ENCODE measurements at regions not wholly inside any gene's neighbourhood (a gene's known extent, or its start where the extent isn't known, plus 50 kb on each side); places are given as distances from the start of the nearest gene placed in this dataset.
"Not testable (repeated sequence)": the region's sequence is repeated elsewhere in the genome, so short reads cannot be mapped to it uniquely, and the experiment has no call there.

DNA sequence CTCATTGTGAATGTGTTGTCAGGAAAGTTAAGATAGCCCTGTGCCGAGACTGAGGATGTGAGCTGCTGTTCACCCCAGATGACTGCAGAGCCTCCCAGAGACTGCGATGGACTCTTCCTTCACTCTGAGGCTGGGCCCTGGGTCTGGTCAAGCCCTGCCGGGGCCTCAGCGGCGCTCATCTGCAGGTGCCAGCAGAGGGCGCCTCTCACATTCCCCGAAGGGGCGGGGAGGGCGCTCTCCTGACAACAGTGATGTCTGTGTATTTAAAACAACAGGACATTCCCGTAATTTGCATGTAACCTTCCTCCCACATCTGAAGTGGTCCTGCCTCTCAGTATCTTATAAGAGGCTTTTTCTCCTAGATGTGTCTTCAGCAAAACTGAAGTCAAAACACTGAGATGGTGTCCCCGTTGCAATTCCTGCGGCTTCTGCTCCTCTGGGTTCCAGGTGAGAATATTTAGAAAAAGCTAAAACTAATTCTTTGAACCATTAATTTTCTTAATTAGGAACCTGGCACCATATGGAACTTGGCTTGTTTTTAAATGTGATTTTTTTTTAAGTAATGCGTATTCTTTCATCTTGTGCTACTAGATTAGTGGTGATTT lies 1377.9 kb downstream of the RPIA start:
- TF ChIP-seq, protein P1, sequence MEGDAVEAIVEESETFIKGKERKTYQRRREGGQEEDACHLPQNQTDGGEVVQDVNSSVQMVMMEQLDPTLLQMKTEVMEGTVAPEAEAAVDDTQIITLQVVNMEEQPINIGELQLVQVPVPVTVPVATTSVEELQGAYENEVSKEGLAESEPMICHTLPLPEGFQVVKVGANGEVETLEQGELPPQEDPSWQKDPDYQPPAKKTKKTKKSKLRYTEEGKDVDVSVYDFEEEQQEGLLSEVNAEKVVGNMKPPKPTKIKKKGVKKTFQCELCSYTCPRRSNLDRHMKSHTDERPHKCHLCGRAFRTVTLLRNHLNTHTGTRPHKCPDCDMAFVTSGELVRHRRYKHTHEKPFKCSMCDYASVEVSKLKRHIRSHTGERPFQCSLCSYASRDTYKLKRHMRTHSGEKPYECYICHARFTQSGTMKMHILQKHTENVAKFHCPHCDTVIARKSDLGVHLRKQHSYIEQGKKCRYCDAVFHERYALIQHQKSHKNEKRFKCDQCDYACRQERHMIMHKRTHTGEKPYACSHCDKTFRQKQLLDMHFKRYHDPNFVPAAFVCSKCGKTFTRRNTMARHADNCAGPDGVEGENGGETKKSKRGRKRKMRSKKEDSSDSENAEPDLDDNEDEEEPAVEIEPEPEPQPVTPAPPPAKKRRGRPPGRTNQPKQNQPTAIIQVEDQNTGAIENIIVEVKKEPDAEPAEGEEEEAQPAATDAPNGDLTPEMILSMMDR (conservative IDR thresholded peaks at IDR 0.05; ENCODE audit: low read depth, low read length): peak; percentile 50
- H3K4me3 ChIP-seq (ENCODE audit: low read length): no peak overlapping the region
- no peak for DNase-seq (ENCODE audit: low read depth)

DNA sequence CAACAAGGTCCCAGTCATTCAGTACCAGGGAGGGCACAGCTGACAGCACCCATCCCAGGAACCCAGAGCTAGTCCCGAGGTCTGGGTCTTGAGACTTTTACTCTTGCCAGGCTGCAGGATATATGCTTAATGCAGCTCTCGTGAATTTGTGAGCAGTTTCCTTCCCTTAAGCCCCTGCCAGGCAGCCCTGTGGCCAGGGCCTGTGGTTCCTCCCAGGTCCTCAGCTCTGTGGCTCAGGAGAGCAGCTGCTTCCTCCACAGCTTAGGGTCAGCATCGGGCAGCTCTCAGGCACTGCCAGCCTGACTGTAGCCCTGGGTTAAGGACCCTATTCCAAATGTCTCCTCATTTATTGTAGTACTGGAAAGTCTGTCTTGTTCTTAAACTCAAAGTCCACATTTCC lies 1384.8 kb downstream of the RPIA start:
- TF ChIP-seq, protein P1 (conservative IDR thresholded peaks at IDR 0.05; ENCODE audit: low read depth, low read length): no peak
- no peak overlapping the region for H3K4me3 ChIP-seq (ENCODE audit: low read length)
- DNase-seq (ENCODE audit: low read depth): no peak

DNA sequence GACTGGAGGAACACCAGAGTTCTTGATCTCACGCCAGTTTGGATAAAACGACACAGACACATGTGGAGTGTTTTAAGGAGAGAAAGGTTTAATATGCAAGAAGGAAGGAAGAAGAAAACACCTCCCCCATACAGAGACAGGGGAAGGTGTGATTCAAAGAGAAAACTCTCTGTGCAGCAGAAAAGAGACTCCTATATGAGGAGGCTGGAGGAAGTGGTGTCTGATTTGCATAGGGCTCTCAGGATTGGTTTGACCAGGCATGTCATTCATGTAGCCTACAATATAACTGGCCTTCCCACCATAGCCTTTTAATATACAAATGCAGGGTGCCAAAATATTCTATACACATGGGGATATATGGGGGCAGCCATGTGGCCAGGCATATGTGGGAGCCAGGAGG lies 1386.5 kb downstream of the RPIA start:
- TF ChIP-seq, protein P1 (conservative IDR thresholded peaks at IDR 0.05; ENCODE audit: low read depth, low read length): no peak
- no peak for DNase-seq (ENCODE audit: low read depth)
- no peak overlapping the region for H3K4me3 ChIP-seq (ENCODE audit: low read length)

DNA sequence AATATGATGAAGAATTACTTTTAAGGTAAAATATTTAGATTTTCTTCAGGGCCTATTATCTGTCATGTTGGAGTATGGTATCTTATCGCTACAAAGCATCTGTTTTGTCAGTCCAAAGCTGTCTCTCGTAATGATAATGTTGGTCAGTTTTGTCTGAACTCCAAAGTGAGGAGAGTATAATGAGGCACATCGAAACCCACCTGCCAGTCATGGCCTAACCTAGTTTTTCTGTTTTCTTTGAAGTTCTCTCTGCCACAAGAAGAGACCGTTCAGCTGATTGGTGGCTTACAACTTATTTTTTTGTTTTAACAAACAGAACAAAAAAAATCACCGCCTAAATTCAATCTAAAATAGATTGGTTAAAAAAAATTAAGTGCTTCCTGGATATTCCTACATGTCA lies 1387.9 kb downstream of the RPIA start:
- no peak overlapping the region for H3K4me3 ChIP-seq (ENCODE audit: low read length)

DNA sequence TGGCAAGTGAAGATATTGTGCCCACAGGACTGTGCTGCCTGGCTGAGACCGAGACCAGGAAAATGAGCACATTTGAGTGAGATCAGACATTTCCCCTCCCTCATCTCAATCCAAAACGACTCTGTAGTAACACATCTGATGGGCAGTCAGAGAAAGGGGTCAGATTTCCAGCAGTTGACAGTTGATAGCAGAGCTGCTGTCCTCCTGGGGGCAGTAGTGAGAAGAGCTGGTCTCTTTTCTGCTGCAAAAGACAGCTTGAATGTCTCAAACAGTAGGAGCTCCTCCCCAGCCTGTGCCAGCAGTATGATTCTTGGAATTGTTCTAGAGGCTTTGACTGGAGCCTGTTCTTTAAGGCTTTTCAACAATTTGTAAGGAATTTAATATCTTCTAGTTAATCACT lies 1396.3 kb downstream of the RPIA start:
- not testable (repeated sequence) for DNase-seq (ENCODE audit: low read depth); H3K4me3 ChIP-seq (ENCODE audit: low read length)

More for the DNA sequence above, 1387.9 kb downstream of the RPIA start:
- TF ChIP-seq, protein P1 (conservative IDR thresholded peaks at IDR 0.05; ENCODE audit: low read depth, low read length): no peak
- no peak for DNase-seq (ENCODE audit: low read depth)

DNA sequence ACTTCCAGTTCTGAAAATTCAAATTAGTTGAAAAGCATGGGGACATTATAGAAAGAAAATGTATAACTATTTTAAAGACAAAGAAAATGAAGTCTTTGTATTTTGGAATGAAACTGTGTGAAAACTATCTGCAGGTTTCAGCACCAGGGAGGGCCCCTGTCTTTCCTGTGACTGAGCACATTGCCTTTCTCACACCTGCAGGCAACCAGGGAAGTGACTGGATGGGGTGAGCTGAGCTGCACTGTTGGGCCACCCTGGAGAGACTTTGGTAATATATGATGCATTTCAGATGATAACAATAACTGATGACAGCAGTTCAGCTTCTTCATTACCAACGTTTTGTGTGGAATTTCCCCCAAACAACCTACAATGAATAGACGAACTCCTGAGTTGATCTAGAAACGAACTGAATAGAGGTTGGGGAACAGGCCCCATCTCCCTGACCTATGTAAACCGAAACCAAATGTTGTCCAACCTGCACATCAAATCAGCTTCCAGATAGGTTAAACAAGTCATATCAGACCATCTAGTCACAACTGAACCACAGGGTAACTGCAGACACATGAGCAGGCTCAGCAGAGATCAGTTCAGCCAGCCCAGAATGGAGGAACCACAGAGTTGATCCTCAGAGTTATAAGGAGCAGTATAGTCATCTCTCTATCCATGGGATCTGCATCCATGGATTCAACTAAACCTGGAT lies 1402.2 kb downstream of the RPIA start:
- DNase-seq (ENCODE audit: low read depth); H3K4me3 ChIP-seq (ENCODE audit: low read length): not testable (repeated sequence)

DNA sequence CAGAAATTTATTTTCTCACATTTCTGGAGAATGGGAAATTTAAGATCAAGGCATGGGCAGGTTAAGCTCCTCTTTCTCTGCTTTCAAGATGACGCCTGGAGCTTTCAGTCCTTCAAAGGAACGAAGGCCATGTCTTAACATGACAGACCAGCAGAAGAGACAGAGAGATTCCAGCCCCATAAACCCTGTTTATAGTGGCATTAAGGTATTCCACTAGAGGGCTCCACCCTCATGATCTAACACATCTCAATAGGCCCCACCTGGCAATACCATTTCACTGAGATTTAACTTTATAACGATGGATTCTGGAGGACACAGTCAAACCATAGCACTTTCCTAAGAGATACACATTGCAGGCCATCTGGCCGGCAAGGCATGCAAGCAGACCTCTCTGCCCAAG lies 1406.1 kb downstream of the RPIA start:
- not testable (repeated sequence) for H3K4me3 ChIP-seq (ENCODE audit: low read length); DNase-seq (ENCODE audit: low read depth)

DNA sequence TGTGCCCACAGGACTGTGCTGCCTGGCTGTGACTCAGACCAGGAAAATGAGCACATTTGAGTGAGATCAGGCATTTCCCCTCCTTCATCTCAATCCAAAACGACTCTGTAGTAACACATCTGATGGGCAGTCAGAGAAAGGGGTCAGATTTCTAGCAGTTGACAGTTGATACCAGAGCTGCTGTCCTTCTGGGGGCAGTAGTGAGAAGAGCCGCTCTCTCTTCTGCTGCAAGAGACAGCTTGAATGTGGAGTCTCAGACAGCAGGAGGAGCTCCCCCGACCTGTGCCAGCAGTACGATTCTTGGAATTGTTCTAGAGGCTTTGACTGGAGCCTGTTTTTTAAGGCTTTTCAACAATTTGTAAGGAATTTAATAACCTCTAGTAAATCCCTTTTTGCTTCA lies 1413.7 kb downstream of the RPIA start:
- DNase-seq (ENCODE audit: low read depth); H3K4me3 ChIP-seq (ENCODE audit: low read length): not testable (repeated sequence)

DNA sequence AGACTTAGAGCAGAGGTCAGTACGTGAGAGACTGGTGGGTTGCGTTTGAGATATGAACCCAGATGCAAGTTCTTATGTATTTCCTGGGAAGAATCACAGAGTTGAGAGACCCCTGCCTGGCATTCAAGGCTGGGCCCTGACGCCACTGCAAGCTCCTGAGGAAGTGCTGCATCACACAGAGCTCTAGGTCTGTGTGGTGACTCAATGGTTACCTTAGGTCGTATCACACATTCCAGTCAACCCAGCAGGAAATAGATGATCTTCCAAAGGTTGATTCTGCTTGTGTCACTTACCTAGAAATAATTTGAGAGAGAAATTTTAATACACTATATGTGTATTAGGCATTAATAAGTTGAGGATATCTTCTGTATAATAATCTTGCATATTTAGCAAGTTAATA lies 1431.9 kb downstream of the RPIA start:
- DNase-seq (ENCODE audit: low read depth); H3K4me3 ChIP-seq (ENCODE audit: low read length): not testable (repeated sequence)

DNA sequence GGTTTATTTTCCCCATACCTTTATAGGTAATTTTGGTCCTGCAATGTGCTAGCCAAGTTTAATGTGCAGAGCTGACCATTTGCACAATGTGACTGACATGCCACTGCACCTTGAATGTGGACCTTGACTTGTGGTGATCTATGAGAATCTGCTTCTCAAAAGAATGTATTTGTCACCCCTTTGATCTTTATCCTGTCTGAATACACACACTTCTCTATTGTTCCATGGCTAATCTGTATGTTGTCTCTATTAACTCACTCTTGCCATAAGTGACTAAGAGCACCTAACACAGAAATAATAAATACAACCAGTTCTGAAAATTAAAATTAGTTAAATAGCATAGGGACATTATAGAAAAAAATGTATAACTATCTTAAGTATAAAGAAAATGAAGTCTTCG lies 1447.6 kb downstream of the RPIA start:
- not testable (repeated sequence) for H3K4me3 ChIP-seq (ENCODE audit: low read length); DNase-seq (ENCODE audit: low read depth)

DNA sequence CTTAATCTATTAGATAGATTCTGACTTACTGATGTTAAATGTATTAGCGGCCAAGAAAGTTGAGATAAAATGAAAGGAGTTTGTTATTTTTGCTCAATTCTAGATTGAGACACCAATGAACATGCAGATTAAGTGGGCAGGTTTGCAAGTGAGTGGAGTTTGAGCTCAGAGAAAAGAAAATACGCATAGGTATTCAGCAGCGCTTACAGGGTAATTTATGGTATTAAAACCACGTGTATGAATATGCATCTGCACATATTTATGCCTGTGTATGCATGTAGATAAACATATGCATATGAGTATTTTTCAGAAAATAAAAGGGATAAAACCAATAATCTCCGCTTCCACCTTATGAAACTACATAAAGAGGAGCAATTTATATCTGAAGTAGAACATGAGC lies 1450.1 kb downstream of the RPIA start:
- DNase-seq (ENCODE audit: low read depth): not testable (repeated sequence)

DNA sequence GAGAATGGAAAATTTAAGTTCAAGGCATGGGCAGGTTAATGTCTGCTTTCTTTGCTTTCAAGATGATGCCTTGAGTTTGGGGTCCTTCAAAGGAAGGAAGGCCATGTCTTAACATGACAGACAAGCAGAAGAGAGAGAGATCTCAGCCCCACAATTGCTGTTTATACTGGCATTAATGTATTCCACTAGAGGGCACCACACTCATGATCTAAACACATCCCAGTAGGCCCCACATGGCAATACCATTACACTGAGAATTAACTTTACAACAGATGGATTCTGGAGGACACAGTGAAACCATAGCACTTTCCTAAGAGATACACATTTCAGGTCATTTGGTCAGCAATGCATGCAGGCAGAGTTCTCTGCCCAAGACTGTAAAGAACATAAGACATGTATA lies 1460.3 kb downstream of the RPIA start:
- not testable (repeated sequence) for H3K4me3 ChIP-seq (ENCODE audit: low read length)

More for the DNA sequence above, 1450.1 kb downstream of the RPIA start:
- H3K4me3 ChIP-seq (ENCODE audit: low read length): not testable (repeated sequence)

DNA sequence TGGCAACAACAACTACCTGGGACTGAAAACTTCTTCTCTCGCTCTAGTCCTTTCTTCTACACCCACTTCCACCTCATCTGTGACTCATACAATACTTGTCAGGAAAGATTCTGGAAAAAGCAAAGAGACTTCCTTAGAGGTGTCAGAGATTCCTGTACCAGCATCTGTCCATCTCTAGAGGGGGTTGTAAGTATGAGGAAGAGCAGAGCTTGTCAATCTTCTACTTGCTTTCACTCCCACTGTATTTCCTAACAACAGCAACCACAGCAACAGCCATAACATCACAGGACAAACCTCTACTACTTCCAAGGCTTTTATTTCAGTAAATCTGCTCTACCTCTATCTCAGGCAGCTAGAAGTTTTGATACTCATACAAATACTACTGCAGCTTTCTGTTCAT lies 1479.5 kb downstream of the RPIA start:
- not testable (repeated sequence) for DNase-seq (ENCODE audit: low read depth); H3K4me3 ChIP-seq (ENCODE audit: low read length)

More for the DNA sequence above, 1460.3 kb downstream of the RPIA start:
- not testable (repeated sequence) for DNase-seq (ENCODE audit: low read depth)

DNA sequence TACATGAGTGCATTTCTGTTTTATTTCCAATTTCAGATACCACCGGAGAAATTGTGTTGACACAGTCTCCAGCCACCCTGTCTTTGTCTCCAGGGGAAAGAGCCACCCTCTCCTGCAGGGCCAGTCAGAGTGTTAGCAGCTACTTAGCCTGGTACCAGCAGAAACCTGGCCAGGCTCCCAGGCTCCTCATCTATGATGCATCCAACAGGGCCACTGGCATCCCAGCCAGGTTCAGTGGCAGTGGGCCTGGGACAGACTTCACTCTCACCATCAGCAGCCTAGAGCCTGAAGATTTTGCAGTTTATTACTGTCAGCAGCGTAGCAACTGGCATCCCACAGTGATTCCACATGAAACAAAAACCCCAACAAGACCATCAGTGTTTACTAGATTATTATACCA lies 1481.6 kb downstream of the RPIA start:
- not testable (repeated sequence) for DNase-seq (ENCODE audit: low read depth); H3K4me3 ChIP-seq (ENCODE audit: low read length)

DNA sequence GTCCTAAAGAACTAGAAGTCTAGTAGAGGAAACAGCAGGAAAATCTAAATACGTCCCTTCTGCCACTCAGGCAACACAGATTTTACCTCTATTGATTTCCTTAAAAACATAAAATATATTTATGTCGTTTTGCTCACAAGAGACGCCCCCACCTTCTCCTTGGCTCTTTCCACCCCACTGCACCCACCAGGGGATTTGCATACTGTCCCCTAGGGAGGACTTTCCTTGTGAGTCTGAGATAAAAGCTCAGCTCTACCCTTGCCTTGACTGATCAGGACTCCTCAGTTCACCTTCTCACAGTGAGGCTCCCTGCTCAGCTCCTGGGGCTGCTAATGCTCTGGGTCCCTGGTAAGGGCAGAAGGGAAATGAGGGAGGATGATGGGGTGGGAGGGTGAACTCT lies 1488.1 kb downstream of the RPIA start:
- not testable (repeated sequence) for DNase-seq (ENCODE audit: low read depth); H3K4me3 ChIP-seq (ENCODE audit: low read length)
